ENCODE measurements at regions not wholly inside any gene's neighbourhood (a gene's known extent, or its start where the extent isn't known, plus 50 kb on each side); places are given as distances from the start of the nearest gene placed in this dataset.

DNA sequence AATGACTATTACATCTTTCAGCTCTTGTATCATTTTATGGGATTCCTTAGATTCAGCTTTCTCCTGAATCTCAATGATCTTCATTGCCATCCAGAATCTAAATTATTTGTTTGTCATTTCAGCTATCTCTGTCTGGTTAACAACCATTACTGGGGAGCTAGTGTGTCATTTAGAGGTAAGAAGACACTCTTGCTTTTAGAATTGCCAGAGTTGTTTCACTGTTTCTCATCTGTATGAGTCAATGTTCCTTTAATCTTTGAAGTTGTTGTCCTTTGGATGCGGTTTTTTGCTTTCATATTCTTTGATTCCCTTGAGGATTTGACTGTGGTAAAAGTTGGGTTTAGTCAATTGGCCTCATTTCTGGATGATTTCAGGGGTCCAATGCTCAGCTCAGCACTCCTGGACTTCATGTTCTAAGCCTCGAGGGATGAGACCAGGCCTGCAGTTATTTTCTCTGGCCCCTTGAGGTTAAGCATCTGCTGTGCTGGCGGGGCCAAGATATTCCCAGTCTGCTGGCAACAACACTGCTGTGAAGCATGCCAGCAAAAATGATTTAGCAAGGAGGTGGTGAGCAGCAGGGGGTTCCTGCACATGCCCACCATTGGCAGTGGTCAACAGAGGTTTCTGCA is 102.4 kb upstream of the PCSK5 start:
- Histone ChIP-seq H3K4me3 (ENCODE audit: control extremely low read depth in 1 of 5, extremely low read depth in 1 of 5, insufficient read depth in 1 of 5, low read depth in 2 of 5, low read length in 4 of 5) (no peak overlapping the region), H3K4me1 (ENCODE audit: control insufficient read depth in 2 of 2, insufficient read depth in 2 of 2, low read length in 2 of 2) (no peaks in the 10 kb centered on the region), H3K9ac (ENCODE audit: low read length) (no peak overlapping the region), H4K20me1 (ENCODE audit: control insufficient read depth, insufficient read depth, low read length, poor library complexity, severe bottlenecking) (no peaks in the 10 kb centered on the region), H2AFZ (ENCODE audit: insufficient read depth, low read depth, low read length, poor library complexity, severe bottlenecking) (no peak overlapping the region), H3K4me2 (replicated peaks; ENCODE audit: low read depth, low read length, poor library complexity, severe bottlenecking) (no peak overlapping the region), H3K36me3 (replicated peaks in 1 of 2; ENCODE audit: control extremely low read depth in 1 of 2, control insufficient read depth in 1 of 2, extremely low read depth in 1 of 2, insufficient read depth in 2 of 2, low read length in 1 of 2) (no peaks in the 10 kb centered on the region), H3K9me3 (ENCODE audit: control extremely low read depth in 1 of 3, control insufficient read depth in 2 of 3, insufficient read depth in 1 of 3, low read length in 2 of 3) (no peaks in the 10 kb centered on the region), H3K79me2 (ENCODE audit: control insufficient read depth, insufficient read depth, low read length) (no peaks in the 10 kb centered on the region), H3K27ac (ENCODE audit: low read length in 2 of 2) (no peak overlapping the region), H3K27me3 (replicated peaks in 1 of 4; ENCODE audit: control extremely low read depth in 1 of 4, control insufficient read depth in 3 of 4, insufficient read depth in 4 of 4, low read length in 3 of 4) (no peaks in the 10 kb centered on the region)
- no peak for TF ChIP-seq EZH2 (IDR thresholded peaks at IDR 0.05; ENCODE audit: borderline replicate concordance, insufficient read depth, low read depth, low read length, poor library complexity, severe bottlenecking)
- TF ChIP-seq, protein P1, sequence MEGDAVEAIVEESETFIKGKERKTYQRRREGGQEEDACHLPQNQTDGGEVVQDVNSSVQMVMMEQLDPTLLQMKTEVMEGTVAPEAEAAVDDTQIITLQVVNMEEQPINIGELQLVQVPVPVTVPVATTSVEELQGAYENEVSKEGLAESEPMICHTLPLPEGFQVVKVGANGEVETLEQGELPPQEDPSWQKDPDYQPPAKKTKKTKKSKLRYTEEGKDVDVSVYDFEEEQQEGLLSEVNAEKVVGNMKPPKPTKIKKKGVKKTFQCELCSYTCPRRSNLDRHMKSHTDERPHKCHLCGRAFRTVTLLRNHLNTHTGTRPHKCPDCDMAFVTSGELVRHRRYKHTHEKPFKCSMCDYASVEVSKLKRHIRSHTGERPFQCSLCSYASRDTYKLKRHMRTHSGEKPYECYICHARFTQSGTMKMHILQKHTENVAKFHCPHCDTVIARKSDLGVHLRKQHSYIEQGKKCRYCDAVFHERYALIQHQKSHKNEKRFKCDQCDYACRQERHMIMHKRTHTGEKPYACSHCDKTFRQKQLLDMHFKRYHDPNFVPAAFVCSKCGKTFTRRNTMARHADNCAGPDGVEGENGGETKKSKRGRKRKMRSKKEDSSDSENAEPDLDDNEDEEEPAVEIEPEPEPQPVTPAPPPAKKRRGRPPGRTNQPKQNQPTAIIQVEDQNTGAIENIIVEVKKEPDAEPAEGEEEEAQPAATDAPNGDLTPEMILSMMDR (IDR thresholded peaks at IDR 0.05), result no peak
- H3K4me3 Mint-ChIP-seq, result no peak overlapping the region
- no peak overlapping the region for H3K27ac Mint-ChIP-seq
- WGBS (ENCODE audit: insufficient coverage), result 54% methylated on average over 2 of the region's 3 CpGs
- H3K9me3 Mint-ChIP-seq (ENCODE audit: insufficient read depth), result peaks cover 8% of the 10 kb centered on the region
- ChIA-PET CTCF (no interaction called here), POLR2A (no interaction called here)
- no peaks in the 10 kb centered on the region for H3K4me1 Mint-ChIP-seq
- no peaks in the 10 kb centered on the region for H3K27me3 Mint-ChIP-seq
- intact Hi-C loops (cut with micrococcal nuclease), result no loop called here
- DNase-seq (no peak), ATAC-seq (ENCODE audit: low read depth) (no peak)

DNA sequence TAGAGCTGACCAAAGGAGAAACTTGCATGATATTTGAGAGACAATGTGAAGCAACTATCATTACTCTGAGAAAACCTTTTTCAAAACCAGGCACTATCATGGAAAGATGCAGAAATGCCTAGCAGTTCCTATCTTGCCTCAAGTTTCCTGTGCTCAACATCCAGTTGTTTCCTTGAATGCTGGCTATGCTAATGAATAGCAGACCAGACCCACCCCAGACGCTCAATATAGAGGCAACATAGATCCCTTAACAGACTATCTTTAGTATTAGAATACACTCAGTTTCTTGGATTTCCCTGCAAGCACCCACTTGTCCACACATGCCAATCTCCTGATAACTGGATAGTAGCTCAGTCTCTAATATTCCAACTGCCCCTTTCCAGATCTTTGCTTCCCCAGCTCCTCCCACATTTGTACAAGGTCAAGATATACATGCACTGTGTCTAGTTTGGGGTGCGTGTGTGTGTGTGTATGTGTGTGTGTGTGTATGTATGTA is 93.3 kb upstream of the PCSK5 start:
- intact Hi-C loops (cut with micrococcal nuclease), result no loop called here
- CTCF ChIA-PET, result no interaction called here

More for the DNA sequence above, 93.3 kb upstream of the PCSK5 start:
- Mint-ChIP-seq H3K4me1 (no peaks in the 10 kb centered on the region), H3K9me3 (ENCODE audit: insufficient read depth) (peaks cover 4% of the 10 kb centered on the region), H3K27ac (no peak overlapping the region), H3K4me3 (no peak overlapping the region), H3K27me3 (no peaks in the 10 kb centered on the region)
- WGBS (ENCODE audit: insufficient coverage), result no CpG with 5 or more reads among the region's 2 CpGs
- POLR2A ChIA-PET, result no interaction called here
- H2AFZ ChIP-seq (ENCODE audit: insufficient read depth, low read depth, low read length, poor library complexity, severe bottlenecking), result no peak overlapping the region
- TF ChIP-seq, protein P1 (IDR thresholded peaks at IDR 0.05), result no peak
- TF ChIP-seq EZH2 (IDR thresholded peaks at IDR 0.05; ENCODE audit: borderline replicate concordance, insufficient read depth, low read depth, low read length, poor library complexity, severe bottlenecking), result no peak
- DNase-seq, result no peak
- no peak overlapping the region for H3K9ac ChIP-seq (ENCODE audit: low read length)
- H3K9me3 ChIP-seq (ENCODE audit: control extremely low read depth in 1 of 3, control insufficient read depth in 2 of 3, insufficient read depth in 1 of 3, low read length in 2 of 3), result no peaks in the 10 kb centered on the region
- H3K36me3 ChIP-seq (replicated peaks in 1 of 2; ENCODE audit: control extremely low read depth in 1 of 2, control insufficient read depth in 1 of 2, extremely low read depth in 1 of 2, insufficient read depth in 2 of 2, low read length in 1 of 2), result no peaks in the 10 kb centered on the region
- no peak overlapping the region for H3K4me3 ChIP-seq (ENCODE audit: control extremely low read depth in 1 of 5, extremely low read depth in 1 of 5, insufficient read depth in 1 of 5, low read depth in 2 of 5, low read length in 4 of 5)
- H3K27me3 ChIP-seq (replicated peaks in 1 of 4; ENCODE audit: control extremely low read depth in 1 of 4, control insufficient read depth in 3 of 4, insufficient read depth in 4 of 4, low read length in 3 of 4), result no peaks in the 10 kb centered on the region
- ATAC-seq (ENCODE audit: low read depth), result no peak
- H3K79me2 ChIP-seq (ENCODE audit: control insufficient read depth, insufficient read depth, low read length), result no peaks in the 10 kb centered on the region
- H3K4me1 ChIP-seq (ENCODE audit: control insufficient read depth in 2 of 2, insufficient read depth in 2 of 2, low read length in 2 of 2), result no peaks in the 10 kb centered on the region
- no peak overlapping the region for H3K4me2 ChIP-seq (replicated peaks; ENCODE audit: low read depth, low read length, poor library complexity, severe bottlenecking)
- no peaks in the 10 kb centered on the region for H4K20me1 ChIP-seq (ENCODE audit: control insufficient read depth, insufficient read depth, low read length, poor library complexity, severe bottlenecking)
- no peak overlapping the region for H3K27ac ChIP-seq (ENCODE audit: low read length in 2 of 2)

Data from B cell (primary cell).